NCI-H526 treated with DMSO at 0.1 percent for 48 hours (cell line): ENCODE measurements at regions not wholly inside any gene's neighbourhood (a gene's known extent, or its start where the extent isn't known, plus 50 kb on each side); places are given as distances from the start of the nearest gene placed in this dataset.
"Not testable (repeated sequence)": the region's sequence is repeated elsewhere in the genome, so short reads cannot be mapped to it uniquely, and the experiment has no call there.

Experiments
- DNase-seq: peaks from one replicate; lab custom pipeline; 2025; lab: John Stamatoyannopoulos, UW

- not testable (repeated sequence) for DNase-seq
These were observed 561.4 kb upstream of the CHAC2 start for GRCh38 chr2:53206226-53206625.

DNA sequence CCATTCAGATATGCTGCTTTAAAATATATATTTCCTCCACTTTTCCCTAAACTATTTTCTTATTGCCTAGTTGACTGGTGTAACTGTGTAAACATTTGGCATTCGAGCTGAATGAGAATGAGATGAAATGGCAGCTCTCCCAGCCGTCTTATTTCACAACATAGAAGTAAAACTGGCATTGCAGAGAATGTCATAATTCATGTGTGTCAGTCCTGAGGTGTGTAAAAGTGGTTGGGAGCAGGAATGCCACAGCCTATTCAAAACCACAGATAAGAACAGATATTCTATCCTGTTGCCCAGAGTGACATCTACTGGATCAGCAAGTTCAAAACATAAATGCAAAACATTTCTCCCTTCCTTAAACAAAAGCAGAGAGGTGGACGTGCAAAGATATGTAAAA lies 565.5 kb upstream of the CHAC2 start:
- peak; percentile 64 for DNase-seq

GRCh38 chr2:53200072-53200471 lies 567.5 kb upstream of the CHAC2 start:
- no peak for DNase-seq

GRCh38 chr2:53188851-53189510 lies 578.6 kb upstream of the CHAC2 start:
- DNase-seq = no peak

GRCh38 chr2:53183581-53183980 lies 584.0 kb upstream of the CHAC2 start:
- DNase-seq = no peak

DNA sequence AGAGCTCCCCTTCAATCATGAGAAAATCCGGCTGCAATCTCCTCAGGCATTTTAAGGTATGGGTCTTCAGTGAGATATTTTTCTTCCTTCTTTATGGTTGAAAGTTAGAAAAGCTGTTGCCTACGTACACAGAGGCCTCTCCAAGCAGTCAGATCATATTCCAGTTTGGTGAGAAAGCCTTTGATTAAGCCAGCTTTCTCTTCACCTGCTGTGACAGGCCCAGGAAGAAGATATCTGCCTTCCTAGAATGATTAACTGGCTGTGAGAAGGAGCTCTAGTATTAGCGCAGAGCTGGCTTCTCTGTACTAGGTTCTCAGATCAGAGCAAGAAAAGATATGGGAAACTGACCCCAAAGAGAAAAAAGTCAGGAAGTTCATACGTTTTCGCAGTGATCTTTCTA lies 585.0 kb upstream of the CHAC2 start:
- no peak for DNase-seq

DNA sequence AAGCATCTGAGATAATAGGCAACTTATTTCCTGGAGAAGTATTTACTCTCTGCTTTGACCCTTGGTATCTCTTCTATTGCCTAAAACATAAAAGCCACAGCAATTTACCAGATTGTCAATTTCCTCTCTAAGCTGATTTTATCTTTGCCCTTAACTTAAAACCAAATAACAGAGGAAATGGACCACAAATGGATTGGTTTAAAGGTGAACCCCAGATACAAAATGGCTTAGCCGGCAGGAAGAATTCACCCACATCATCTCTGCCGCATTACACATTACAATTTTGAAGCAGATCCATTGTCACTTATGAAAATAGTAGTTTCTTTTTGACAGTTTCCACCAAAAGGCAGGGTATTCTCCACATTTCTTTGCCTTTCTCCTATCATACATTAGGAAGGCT lies 585.8 kb upstream of the CHAC2 start:
- DNase-seq = no peak

DNA sequence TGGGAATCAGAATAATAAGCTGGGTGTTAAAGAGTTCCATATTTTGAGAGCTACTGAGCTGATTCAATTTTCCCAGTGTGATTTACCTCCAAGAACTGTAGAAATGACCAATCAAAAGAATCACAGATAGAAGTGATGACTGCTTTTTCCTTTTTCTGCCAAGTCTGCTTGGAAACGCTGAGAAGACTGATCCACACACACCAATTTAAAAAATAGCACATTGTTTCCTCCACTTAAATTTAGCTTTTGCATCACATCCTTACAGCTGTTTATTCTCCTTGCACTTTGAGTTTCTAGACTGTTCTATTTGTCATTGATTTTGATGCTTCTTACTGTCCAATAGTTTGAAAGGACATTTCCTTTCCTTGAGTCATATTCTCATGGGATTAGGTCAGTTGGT lies 590.3 kb upstream of the CHAC2 start:
- DNase-seq = no peak

DNA sequence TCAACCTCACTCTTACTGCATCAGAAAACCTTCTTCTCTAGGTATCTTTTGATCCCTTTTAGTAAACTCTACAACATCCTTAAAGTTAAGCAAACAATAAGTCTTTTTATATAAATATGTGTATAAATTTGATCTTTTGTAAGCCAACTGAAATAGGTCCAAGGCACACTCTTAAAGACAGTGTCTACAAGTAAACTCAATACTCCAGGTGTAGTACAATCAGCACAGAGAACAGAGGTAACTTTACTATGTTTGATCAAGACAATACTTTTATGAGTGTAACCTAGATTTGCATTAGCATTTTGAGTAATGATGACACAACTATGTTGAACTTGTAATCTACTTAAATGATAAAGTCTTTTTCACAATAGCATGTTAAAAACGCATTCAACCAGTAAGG lies 593.1 kb upstream of the CHAC2 start:
- DNase-seq = no peak

GRCh38 chr2:53173698-53174455 lies 593.7 kb upstream of the CHAC2 start:
- DNase-seq = no peak

- no peak for DNase-seq
These were observed 594.5 kb upstream of the CHAC2 start for GRCh38 chr2:53173091-53173490.

DNA sequence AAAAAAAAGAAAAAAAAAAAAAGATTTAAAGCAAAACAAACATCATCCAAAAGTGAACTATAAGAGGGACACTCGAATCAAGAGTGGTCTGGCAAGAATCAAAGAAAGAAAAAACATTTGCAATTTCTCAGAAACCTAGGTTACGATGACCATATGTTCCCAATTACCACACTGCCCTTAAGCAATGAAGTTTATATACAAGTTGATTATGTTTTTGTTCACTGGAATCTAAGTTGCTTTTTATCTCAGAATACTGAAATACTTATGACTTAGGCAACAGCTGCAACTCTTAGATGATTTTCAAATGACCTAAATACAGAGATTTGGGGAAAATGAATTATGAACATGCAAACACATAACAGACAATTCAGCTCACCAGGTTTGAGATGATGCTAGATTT lies 597.1 kb upstream of the CHAC2 start:
- no peak for DNase-seq

- DNase-seq = no peak
These were observed 600.4 kb upstream of the CHAC2 start for GRCh38 chr2:53167227-53167626.

DNA sequence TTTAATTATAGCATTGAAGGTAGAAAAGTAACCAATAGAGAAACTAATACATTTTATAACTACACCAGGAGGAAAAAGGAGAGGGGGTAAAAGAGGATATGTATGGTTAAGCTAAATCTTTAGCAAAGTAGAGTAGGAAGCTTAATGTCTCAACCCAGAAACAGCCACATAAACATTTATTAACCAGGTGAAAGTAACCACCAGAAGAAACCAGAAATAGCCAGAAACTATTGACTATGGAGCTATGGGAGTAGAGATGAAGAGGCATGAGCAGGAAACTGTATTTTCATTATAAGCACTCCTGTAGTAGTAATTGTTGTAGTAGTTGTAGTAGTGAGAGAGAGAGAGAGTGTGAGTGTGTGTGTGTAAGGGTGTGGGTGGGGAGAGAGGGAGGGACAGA lies 617.5 kb upstream of the CHAC2 start:
- DNase-seq = no peak

DNA sequence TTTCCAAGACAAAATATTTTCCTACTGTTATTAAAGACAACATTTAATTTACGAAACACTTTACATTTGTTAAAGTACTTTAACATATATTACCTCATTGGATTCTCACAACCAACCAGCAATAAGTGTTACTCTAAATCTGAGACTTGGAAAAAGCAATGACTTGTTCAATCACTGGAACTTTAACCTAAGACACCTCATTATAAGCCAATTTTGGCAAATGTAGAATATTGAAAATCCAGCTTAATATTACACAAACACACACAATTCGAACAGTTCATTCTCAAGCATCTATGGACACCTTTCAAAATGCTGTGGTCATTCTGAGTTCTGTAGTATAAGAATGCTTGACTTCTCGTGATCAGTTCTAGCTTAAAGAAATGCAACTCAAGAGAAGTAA lies 619.4 kb upstream of the CHAC2 start:
- no peak for DNase-seq

GRCh38 chr2:53131416-53131815 lies 636.2 kb upstream of the CHAC2 start:
- no peak for DNase-seq

- no peak for DNase-seq
These were observed 637.1 kb upstream of the CHAC2 start for GRCh38 chr2:53130441-53130943.

GRCh38 chr2:53129851-53130250 lies 637.8 kb upstream of the CHAC2 start:
- DNase-seq = no peak

GRCh38 chr2:53127061-53127650 lies 640.4 kb upstream of the CHAC2 start:
- DNase-seq = no peak

- DNase-seq = no peak
These were observed 652.6 kb upstream of the CHAC2 start for GRCh38 chr2:53114991-53115390.

GRCh38 chr2:53114582-53114981 lies 653.0 kb upstream of the CHAC2 start:
- DNase-seq = no peak

- not testable (repeated sequence) for DNase-seq
These were observed 655.2 kb upstream of the CHAC2 start for GRCh38 chr2:53112408-53112807.

DNA sequence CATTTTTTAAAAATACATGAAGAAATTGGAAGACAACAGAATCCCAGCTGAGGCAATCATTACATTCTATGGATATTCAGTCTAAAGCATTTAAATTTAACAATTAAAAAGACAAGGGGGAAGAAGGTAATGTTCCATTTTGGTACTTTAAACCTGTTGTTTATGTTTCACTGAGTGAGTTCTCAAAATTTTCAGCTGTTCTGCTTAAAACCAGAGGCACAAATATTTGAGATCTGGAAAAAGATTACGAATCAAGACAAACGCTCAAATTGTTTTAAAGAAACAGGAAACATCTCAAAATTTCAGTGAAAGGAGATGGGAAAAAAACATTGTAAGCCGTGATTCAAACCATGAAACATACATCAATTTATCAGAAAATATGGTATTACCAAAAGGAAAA lies 656.2 kb upstream of the CHAC2 start:
- no peak for DNase-seq
